ENCODE measurements at regions not wholly inside any gene's neighbourhood (a gene's known extent, or its start where the extent isn't known, plus 50 kb on each side); places are given as distances from the start of the nearest gene placed in this dataset.

DNA sequence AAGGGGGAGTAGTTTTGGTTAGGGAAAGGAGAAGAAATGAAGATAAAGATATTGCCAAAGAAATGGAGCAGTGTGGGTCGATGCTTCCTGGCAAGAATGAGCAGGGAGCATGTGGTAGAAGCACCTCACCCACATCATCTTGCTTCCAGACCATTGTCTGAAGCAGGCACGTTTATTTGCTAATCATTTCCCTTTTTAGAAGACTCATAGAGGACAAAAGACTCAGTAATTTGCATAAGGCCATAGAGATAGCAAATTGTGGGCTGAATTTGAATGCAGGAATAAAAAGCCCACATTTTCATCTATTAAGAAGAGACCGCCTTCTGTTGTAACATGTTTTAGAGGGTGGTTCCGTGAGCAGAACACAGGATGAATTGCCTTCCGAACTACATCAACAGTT, 275.2 kb upstream of the FAT4 start:
- no peak for TF ChIP-seq CTCF (IDR thresholded peaks at IDR 0.05; ENCODE audit: extremely low read depth, insufficient read depth, missing control alignments)
- in situ Hi-C loops (cut with MboI; ENCODE audit: low pct_unique_long_range_greater_than_20kb, low sequenced_read_pairs, unreplicated experiment), result no loop called here
- DNase-seq (ENCODE audit: low spot score), result no peak

DNA sequence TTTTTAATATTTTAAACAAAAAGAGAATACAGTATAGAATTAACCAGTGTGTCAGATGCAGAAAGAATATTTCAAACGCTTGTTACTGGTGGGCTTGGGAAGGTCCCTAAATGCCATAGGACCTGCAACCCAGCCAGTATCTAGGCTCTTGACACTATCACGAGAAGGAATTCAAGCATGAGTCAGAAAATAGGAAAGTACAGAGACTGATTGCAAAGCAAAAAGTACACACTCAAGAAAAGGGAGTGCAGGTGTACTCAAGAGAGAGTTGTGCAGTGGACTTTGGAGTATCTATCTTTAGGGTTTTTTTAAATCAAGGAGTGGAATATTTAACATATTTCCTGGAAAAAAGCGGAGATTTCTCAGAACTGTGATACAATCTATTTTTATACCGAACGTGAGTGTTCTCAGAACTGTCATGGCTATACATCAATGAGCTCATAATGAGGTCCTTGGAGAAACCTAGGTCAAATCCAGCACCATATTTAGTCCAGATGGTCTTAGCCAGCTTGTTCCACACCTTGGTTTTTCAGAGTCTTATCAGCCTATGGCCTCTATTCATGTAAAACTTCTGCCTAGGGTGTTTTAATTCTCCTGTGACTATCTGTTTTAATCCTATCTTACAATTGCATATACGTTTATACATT, 291.8 kb upstream of the FAT4 start:
- no peak for TF ChIP-seq CTCF (IDR thresholded peaks at IDR 0.05; ENCODE audit: extremely low read depth, insufficient read depth, missing control alignments)
- DNase-seq (ENCODE audit: low spot score), result no peak
- in situ Hi-C loops (cut with MboI; ENCODE audit: low pct_unique_long_range_greater_than_20kb, low sequenced_read_pairs, unreplicated experiment), result no loop called here

DNA sequence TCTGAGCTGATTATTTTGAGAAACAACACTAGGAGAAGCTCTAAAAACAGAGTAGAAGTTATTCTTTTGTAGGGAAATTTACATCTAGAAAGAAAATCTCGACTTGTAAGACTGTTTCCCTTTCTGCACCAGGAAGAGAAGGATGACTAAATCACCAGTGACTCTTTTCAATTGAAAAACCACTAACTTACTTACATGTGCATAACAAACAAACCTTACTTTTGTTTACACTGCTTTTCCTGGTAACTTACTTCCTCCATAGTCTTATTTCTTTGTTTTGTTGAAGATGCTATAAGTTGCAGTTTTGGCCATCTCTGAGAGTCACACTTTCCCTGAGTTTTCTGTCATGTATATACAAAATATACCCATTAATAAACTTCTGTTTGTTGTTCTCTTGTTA, 293.6 kb upstream of the FAT4 start:
- in situ Hi-C loops (cut with MboI; ENCODE audit: low pct_unique_long_range_greater_than_20kb, low sequenced_read_pairs, unreplicated experiment), result no loop called here
- no peak for DNase-seq (ENCODE audit: low spot score)
- TF ChIP-seq CTCF (IDR thresholded peaks at IDR 0.05; ENCODE audit: extremely low read depth, insufficient read depth, missing control alignments), result no peak

DNA sequence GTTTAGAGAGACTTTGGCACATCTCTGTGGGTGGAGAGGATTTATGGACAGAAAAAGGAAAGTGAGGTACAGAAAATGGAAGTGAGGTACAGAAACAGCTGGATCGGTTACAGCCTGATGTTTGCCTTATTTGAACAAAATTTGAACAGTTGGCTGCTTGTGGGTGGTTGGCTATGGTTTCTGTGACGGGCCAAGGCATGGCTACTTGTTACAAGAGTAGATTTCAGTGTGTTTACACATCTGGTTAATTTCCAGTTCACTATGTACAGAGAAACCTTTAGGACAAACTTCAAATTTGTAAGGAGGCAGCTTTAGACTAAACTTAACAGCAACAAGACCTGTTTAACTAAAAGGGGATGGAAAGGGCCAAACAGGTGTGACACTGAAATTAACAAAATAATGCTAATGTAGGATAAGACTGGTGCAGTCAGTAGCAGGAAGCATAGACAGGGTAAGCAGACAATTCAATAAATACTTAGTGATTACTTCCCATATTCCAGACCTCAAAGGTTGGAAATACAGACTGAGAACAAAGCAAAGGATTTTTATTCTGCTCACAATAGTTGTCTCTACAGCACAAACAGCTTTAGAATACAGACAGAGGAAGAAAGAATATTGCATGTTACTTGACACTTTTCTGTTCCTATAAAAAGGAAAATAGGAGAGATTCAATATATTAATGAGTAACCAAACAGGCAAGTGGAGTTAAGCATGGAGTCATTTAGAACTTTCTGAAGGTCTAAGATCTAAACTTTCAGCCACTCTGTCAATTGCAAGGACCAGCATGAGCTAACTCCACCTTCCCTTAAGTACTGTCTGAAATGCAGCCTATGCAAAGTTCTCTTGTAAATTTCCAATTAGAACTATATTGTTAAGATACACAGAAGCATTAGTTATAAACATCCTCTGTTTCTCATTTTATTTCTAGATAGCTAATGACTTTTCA, 294.4 kb upstream of the FAT4 start:
- no peak for DNase-seq (ENCODE audit: low spot score)
- in situ Hi-C loops (cut with MboI; ENCODE audit: low pct_unique_long_range_greater_than_20kb, low sequenced_read_pairs, unreplicated experiment), result no loop called here

GRCh38 chr4:125016892-125017299, 297.9 kb upstream of the FAT4 start:
- no peak for TF ChIP-seq CTCF (IDR thresholded peaks at IDR 0.05; ENCODE audit: extremely low read depth, insufficient read depth, missing control alignments)
- DNase-seq (ENCODE audit: low spot score), result no peak
- in situ Hi-C loops (cut with MboI; ENCODE audit: low pct_unique_long_range_greater_than_20kb, low sequenced_read_pairs, unreplicated experiment), result no loop called here

More for the DNA sequence above, 294.4 kb upstream of the FAT4 start:
- TF ChIP-seq CTCF (IDR thresholded peaks at IDR 0.05; ENCODE audit: extremely low read depth, insufficient read depth, missing control alignments), result no peak

GRCh38 chr4:125013891-125014290, 300.9 kb upstream of the FAT4 start:
- in situ Hi-C loops (cut with MboI; ENCODE audit: low pct_unique_long_range_greater_than_20kb, low sequenced_read_pairs, unreplicated experiment), result no loop called here
- no peak for TF ChIP-seq CTCF (IDR thresholded peaks at IDR 0.05; ENCODE audit: extremely low read depth, insufficient read depth, missing control alignments)
- no peak for DNase-seq (ENCODE audit: low spot score)
